ENCODE measurements at regions not wholly inside any gene's neighbourhood (a gene's known extent, or its start where the extent isn't known, plus 50 kb on each side); places are given as distances from the start of the nearest gene placed in this dataset.

DNA sequence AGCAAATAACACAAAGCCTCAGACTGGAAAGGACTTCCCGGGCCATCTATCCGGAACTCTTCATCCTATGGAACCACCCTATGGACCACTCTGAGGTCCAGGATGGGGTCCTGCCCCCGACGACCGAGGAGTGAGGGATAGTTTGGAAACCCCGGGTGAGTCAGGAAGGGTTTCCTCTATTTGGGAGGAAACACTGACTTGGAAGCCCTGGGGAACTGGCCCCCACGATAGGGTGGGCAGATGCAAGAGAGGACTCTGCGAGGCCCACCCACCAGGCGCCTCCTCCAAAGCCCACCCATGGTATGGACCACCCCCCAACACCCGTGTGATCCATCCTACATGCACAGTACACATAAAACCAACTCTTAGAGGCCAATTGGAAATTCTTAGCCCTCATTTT, 69.4 kb downstream of the CPN2 start:
- DNase-seq: no peak

DNA sequence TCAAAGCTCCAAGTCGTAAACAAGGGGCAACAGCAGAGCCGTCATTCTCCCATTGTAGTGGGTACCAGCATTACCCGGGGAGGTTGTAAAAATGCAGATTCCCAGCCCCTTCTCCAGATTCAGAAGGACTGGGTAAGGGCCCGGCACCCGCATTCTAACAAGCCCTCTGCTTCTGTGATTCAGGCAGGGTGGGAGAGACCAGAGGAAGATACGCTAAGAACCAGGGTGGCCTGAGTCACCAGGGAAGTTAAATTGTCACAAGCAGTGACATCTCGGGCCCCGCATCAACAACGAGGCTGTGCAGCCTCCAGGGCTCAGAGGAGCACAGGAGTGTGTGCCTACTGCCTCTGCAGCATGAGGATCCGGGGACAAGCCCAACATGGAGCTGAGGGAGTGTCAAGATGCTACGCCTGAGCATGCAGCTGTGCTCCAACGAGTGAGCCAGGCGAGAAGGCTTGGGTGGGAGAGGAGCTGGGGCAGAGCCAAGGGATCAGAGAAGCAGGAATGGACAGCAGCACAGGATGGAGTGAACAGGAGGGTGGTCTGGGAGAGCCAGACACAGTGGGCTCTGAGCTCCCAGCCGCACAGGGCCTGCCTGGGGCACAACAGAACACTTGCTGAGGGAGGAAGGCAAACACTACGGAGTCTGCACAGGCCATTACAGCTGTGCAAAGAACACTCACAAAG, 68.5 kb downstream of the CPN2 start:
- DNase-seq: no peak

DNA sequence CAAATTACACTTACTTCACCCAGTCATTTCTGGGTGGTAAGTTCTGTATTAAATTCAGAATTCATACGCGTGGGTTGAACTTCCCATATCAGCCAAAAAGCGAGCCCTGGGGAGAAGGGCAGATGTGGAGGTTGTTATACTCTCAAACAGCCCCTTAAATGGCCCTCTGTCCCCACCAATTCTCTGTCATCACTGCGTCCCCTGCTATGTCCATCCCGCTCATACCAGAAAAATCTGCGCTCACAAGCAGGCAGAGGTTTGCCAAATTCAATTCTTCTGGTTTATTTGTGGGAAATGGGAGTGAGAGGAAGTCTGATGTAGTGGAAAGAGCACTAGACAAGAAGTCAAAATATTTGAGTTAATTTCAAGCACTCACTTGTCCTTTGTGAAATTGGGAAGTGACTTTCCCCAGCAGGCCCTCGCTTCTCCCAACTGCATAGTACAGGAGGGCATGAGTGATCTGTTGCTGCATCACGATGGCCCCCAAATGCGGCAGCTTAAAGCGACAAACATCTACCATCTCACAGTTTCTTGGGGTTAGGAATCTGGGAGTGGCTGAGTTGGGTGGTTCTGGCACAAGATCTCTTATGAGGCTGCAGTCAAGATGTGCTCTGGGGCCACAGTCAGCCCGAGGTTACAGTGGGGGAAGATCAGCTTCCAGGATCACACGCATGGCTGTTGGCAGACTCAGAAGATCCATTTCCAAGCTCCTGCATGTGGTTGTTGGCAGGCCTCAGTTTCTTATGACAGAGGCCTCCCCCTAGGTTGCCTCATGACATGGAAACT, 67.7 kb downstream of the CPN2 start:
- no peak for DNase-seq

DNA sequence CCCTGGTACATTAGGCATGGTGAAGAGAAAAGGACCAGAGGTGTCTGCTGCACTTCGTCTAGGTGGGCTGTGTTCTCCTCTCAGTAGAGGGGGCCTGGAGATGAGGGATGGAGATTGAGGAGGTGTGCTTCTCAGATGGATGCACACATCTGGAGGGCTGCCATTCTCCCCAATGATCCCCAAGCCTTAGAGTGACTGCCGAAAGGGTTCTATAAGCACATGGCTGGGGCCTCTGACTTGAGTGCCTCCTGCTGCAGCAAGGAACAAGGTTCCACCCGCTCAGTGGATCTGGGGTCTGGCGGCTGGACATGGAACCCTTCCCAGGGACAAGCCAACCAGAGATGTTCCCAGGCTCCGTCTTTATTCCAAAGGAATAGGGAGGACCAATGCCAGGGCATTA, 66.8 kb downstream of the CPN2 start:
- DNase-seq: no peak

DNA sequence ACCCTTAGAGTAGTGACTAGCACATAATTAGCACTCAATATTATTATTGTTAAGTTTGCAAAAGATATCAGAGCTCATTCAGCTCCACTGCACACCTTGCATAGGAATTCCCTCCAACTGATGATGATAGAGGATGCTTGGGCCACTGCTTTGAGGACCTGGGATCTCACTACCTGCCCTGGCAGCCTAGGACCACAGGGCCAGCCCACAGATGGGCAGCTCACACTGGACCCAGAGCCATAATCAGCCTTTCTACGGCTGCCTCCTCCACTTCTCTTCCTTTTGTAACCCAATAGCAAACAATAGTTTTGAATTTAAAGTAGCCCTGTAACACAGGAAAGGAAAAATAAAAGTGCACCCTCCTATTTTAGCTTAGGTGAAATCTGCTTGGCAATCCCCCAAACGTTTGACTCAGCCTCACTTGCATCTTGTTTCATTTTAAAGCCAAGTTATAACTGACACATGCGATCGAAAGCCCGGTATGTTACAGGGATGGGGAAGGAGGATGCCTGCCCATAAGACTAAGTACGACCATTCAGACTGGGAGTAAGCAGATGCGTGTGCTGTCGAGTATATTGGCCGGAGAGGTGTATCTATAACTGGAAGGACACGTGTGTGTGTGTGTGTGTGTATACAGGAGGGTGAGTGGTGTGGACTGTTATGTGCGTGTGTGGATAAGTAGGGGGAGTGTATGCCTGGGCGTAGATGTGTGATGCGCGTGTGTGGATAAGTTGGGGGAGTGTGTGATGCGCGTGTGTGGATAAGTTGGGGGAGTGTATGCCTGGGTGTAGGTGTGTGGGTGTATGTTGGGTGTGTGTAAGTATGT, 65.9 kb downstream of the CPN2 start:
- DNase-seq: no peak

DNA sequence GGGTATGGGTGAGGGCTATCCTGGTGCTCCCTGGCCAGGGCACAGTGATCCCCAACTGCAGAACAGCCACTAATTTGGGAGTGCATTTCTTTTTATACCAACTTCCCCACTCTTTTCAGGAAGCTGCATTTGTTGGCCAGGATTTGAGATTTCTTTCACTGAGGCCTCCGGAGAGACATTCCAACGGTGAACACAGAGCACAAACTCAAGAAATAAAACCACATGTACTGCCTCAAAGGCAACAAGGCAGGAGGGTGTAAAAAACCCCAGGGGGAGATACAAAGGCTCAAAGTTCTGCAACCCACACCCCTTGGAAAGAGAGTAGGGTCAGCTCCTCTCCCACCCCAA, 65.3 kb downstream of the CPN2 start:
- no peak for DNase-seq

DNA sequence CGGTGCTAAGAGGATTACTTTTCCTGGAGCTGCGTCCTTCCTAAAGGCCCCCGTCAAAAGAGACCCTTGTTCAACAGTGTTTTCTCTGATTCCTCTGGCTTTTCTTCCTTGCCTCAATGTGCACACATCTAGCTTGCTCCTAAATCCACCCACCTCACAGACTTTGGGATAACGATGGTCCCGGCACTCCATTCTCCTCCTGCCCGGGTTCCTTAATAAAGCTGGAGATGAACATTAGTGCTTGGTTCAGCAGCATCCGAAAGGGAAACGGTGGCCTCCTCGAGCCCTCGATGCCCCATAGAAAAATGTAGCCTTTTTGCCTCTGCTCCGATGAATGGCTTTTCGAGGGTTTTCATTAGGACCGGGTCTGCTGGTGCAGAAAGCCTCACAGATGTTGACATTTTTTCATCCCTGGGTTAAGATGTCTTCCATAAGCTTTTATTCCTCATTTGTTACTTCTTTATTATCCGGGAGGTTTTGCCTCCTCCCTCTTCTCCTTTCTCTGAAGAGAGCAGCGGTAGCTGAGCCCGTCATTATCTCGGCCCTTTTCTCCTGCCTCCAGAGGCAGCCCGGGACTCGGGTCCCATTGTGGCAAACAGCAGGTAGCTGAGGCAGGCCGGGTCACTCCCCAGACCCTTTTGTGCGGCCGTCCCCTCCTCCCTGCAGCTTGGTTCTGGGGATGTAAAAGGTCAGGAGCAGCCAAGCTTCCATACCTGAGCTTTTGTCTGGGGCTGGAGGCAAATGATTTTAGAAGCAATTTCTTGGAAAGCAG, 64.6 kb downstream of the CPN2 start:
- DNase-seq: no peak

DNA sequence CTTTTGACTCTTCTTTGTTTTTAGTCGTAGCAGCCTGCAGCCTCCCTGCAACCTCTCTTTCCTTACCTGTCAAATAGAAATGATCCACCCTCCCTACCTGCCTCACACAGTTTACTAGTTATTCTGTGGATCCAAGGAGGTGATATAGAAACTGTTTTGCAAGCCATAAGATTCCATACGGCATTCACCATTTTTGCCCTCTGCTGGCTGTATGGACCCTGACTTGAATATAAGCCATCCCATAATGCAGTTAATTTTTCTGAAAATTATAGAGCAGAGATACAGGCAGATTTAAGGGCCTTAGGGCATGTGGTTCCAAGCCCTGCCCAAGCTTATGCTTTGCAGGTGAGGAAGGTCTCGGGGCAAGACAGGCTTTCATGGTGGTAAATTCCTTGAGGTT, 63.8 kb downstream of the CPN2 start:
- DNase-seq: no peak

DNA sequence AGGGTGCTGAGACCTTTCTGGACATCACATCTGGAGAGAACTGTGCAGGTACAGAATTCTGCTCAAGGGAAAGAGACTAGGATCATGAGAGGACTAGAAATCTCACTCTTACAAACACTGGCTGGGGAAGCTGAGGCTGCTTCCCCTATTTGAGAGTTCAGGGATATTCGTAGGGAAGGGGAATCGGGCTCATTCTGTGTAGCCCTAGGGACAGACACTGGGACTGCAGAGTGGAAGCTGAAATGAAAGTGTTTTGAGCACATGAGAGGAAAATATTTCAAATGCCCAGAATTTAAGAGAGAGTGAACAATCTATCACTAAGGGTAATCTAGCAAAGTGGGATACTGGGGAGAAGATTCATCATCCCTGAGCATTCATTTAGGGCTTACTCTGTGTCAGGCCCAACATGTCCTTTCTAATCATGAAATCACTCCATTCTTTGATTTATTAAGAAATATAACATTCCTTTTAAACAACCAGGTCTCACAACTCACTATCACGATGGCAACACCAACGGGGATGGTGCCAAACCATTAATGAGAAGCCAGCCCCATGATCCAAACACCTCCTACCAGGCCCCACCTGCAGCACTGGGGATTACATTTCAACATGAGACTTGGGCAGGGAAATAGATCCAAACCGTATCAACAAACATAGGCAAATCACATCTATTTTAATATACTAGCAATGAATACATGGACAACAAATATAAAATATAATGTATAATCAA, 63.0 kb downstream of the CPN2 start:
- DNase-seq: no peak

Measured in DMS 273 treated with DMSO at 0.1 percent for 48 hours (cell line).